ENCODE measurements at regions not wholly inside any gene's neighbourhood (a gene's known extent, or its start where the extent isn't known, plus 50 kb on each side); places are given as distances from the start of the nearest gene placed in this dataset.

GRCh38 chr3:76245073-76245472, 459.7 kb upstream of the ZNF717 start:
- no peak for DNase-seq
- no peaks in the 10 kb centered on the region for H3K4me1 Mint-ChIP-seq (ENCODE audit: low read depth, unreplicated experiment)
- Histone ChIP-seq H3K4me3 (ENCODE audit: low read depth, low read length) (no peak overlapping the region), H3K4me1 (no peaks in the 10 kb centered on the region), H3K9me3 (no peaks in the 10 kb centered on the region), H3K27me3 (replicated peaks; ENCODE audit: control insufficient read depth, insufficient read depth, low read length) (no peaks in the 10 kb centered on the region), H3K36me3 (ENCODE audit: control insufficient read depth, insufficient read depth, low read length) (no peaks in the 10 kb centered on the region)
- BruUV-seq (replicated peaks): no TSS peak
- H3K36me3 Mint-ChIP-seq (ENCODE audit: insufficient read depth, unreplicated experiment): no peaks in the 10 kb centered on the region
- CTCF ChIA-PET: no interaction called here
- no peak overlapping the region for H3K4me3 Mint-ChIP-seq (ENCODE audit: unreplicated experiment)
- H3K27me3 Mint-ChIP-seq (ENCODE audit: insufficient read depth, unreplicated experiment): no peaks in the 10 kb centered on the region
- no peaks in the 10 kb centered on the region for H3K9me3 Mint-ChIP-seq (ENCODE audit: unreplicated experiment)
- intact Hi-C loops (cut with micrococcal nuclease; ENCODE audit: unreplicated experiment): no loop called here
- POLR2A ChIA-PET: no interaction called here
- H3K27ac Mint-ChIP-seq (ENCODE audit: unreplicated experiment): no peak overlapping the region
- TF ChIP-seq CTCF (IDR thresholded peaks at IDR 0.05; ENCODE audit: insufficient read depth in 1 of 2, low read depth in 1 of 2, low read length in 1 of 2, severe bottlenecking in 1 of 2, unreplicated experiment in 1 of 2): no peak

GRCh38 chr3:76245622-76246021, 460.3 kb upstream of the ZNF717 start:
- no peak overlapping the region for H3K4me3 Mint-ChIP-seq (ENCODE audit: unreplicated experiment)
- TF ChIP-seq CTCF (IDR thresholded peaks at IDR 0.05; ENCODE audit: insufficient read depth in 1 of 2, low read depth in 1 of 2, low read length in 1 of 2, severe bottlenecking in 1 of 2, unreplicated experiment in 1 of 2): no peak
- BruUV-seq (replicated peaks): no TSS peak

GRCh38 chr3:76264496-76264895, 479.1 kb upstream of the ZNF717 start:
- no peak overlapping the region for H3K4me3 Mint-ChIP-seq (ENCODE audit: unreplicated experiment)
- no peak overlapping the region for H3K27ac Mint-ChIP-seq (ENCODE audit: unreplicated experiment)
- BruUV-seq (replicated peaks): no TSS peak
- no peak for TF ChIP-seq CTCF (IDR thresholded peaks at IDR 0.05; ENCODE audit: insufficient read depth in 1 of 2, low read depth in 1 of 2, low read length in 1 of 2, severe bottlenecking in 1 of 2, unreplicated experiment in 1 of 2)
- no peaks in the 10 kb centered on the region for H3K9me3 Mint-ChIP-seq (ENCODE audit: unreplicated experiment)
- ChIA-PET CTCF (no interaction called here), POLR2A (no interaction called here)
- Histone ChIP-seq H3K36me3 (ENCODE audit: control insufficient read depth, insufficient read depth, low read length) (no peaks in the 10 kb centered on the region), H3K27me3 (replicated peaks; ENCODE audit: control insufficient read depth, insufficient read depth, low read length) (no peaks in the 10 kb centered on the region), H3K9me3 (no peaks in the 10 kb centered on the region), H3K4me3 (ENCODE audit: low read depth, low read length) (no peak overlapping the region), H3K4me1 (no peaks in the 10 kb centered on the region)
- H3K36me3 Mint-ChIP-seq (ENCODE audit: insufficient read depth, unreplicated experiment): no peaks in the 10 kb centered on the region
- H3K4me1 Mint-ChIP-seq (ENCODE audit: low read depth, unreplicated experiment): no peaks in the 10 kb centered on the region
- DNase-seq: no peak
- H3K27me3 Mint-ChIP-seq (ENCODE audit: insufficient read depth, unreplicated experiment): no peaks in the 10 kb centered on the region
- intact Hi-C loops (cut with micrococcal nuclease; ENCODE audit: unreplicated experiment): no loop called here

More at GRCh38 chr3:76245622-76246021, 460.3 kb upstream of the ZNF717 start:
- no peak for DNase-seq
- Histone ChIP-seq H3K9me3 (no peaks in the 10 kb centered on the region), H3K4me3 (ENCODE audit: low read depth, low read length) (no peak overlapping the region), H3K27me3 (replicated peaks; ENCODE audit: control insufficient read depth, insufficient read depth, low read length) (no peaks in the 10 kb centered on the region), H3K36me3 (ENCODE audit: control insufficient read depth, insufficient read depth, low read length) (no peaks in the 10 kb centered on the region), H3K4me1 (no peaks in the 10 kb centered on the region)
- Mint-ChIP-seq H3K9me3 (ENCODE audit: unreplicated experiment) (no peaks in the 10 kb centered on the region), H3K36me3 (ENCODE audit: insufficient read depth, unreplicated experiment) (no peaks in the 10 kb centered on the region), H3K27me3 (ENCODE audit: insufficient read depth, unreplicated experiment) (no peaks in the 10 kb centered on the region), H3K27ac (ENCODE audit: unreplicated experiment) (no peak overlapping the region), H3K4me1 (ENCODE audit: low read depth, unreplicated experiment) (no peaks in the 10 kb centered on the region)
- intact Hi-C loops (cut with micrococcal nuclease; ENCODE audit: unreplicated experiment): no loop called here
- POLR2A ChIA-PET: no interaction called here
- CTCF ChIA-PET: no interaction called here

Measured in Caco-2 (cell line).